K562 (cell line): ENCODE measurements at regions not wholly inside any gene's neighbourhood (a gene's known extent, or its start where the extent isn't known, plus 50 kb on each side); places are given as distances from the start of the nearest gene placed in this dataset.

Source experiments
- ATAC-seq: fragments of 200-7000 bp; cut with Tn5 transposase; 3 replicates; pipeline ENCODE4 v1.9.1; 2020; ENCODE audit warnings: moderate library complexity
- BruUV-seq: library from RNA; stranded (reverse); fragments of 400-500 nt; replicated peaks from 2 replicates; lab custom pipeline; 2021; lab: Mats Ljungman, UMichigan
- CTCF ChIA-PET: fragments of 300-600 bp; formaldehyde crosslinking; extraction: SDS; loops from one replicate; lab custom pipeline; 2021; ENCODE audit warnings: low intra/inter-chr PET ratio; lab: Yijun Ruan, JAX
- POLR2A ChIA-PET: fragments of 300-600, 350-650 bp; sonication (Branson Sonifier 250); formaldehyde crosslinking; extraction: SDS; loops from one replicate; lab custom pipeline; 2021; ENCODE audit warnings: antibody characterized with exemption, inconsistent platforms; lab: Yijun Ruan, JAX
- DNase-seq, 4 experiments: peaks; one replicate each; pipeline versions ENCODE4 v3.0.0 to v3.0.0-alpha.2; 2011 to 2018; ENCODE audit warnings: low spot score in 3 of 4, mixed read lengths in 3 of 4; ENCODE audit errors: extremely low read depth in 1 of 4
- FAIRE-seq: peaks from 2 replicates; lab custom pipeline; 2011; peaks lifted over from hg19 to GRCh38; lab: Jason Lieb, UNC
- H2AFZ ChIP-seq: 2 replicates; pipeline ENCODE4 v1.6.0; 2011; ENCODE audit warnings: low read depth, low read length, control low read depth, inconsistent platforms
- H3K27ac ChIP-seq: fragments of 200-600 bp; 3 replicates; pipeline ENCODE4 v1.8.0; 2011; ENCODE audit warnings: low read depth, mild to moderate bottlenecking, control low read depth, inconsistent platforms, low read length, moderate library complexity, mixed read lengths; ENCODE audit errors: extremely low read depth
- H3K27me3 ChIP-seq, 2 experiments: fragments of 300-600 bp in 1 of 2; 2 replicates in 1 of 2; 3 replicates in 1 of 2; pipeline versions ENCODE4 v1.6.0 to v1.8.0; 2011; ENCODE audit warnings: inconsistent platforms in 2 of 2, low read length in 2 of 2, mild to moderate bottlenecking in 1 of 2, mixed read lengths in 1 of 2, moderate library complexity in 1 of 2; ENCODE audit not compliant: control insufficient read depth in 2 of 2, insufficient read depth in 2 of 2
- H3K36me3 ChIP-seq: fragments of 300-600 bp; 3 replicates; pipeline ENCODE4 v1.8.0; 2011; ENCODE audit warnings: mild to moderate bottlenecking, low read length, inconsistent platforms; ENCODE audit not compliant: control insufficient read depth, insufficient read depth
- H3K4me1 ChIP-seq, 2 experiments: fragments of 200-600 bp in 1 of 2; replicated peaks in 1 of 2; 2 replicates in 1 of 2; 3 replicates in 1 of 2; pipeline versions ENCODE4 v1.5.1 to v1.8.0; 2011; ENCODE audit warnings: inconsistent platforms in 2 of 2, low read length in 2 of 2, mild to moderate bottlenecking in 1 of 2, mixed read lengths in 1 of 2, moderate library complexity in 1 of 2; ENCODE audit not compliant: control insufficient read depth in 2 of 2, insufficient read depth in 2 of 2
- H3K4me2 ChIP-seq: 2 replicates; pipeline ENCODE4 v1.6.1; 2011; ENCODE audit warnings: low read length, control low read depth, inconsistent platforms, mixed read lengths; ENCODE audit not compliant: insufficient read depth
- H3K4me3 ChIP-seq: fragments of 200-600 bp; sonication (generic), shearing (Covaris generic); 2 replicates; pipeline ENCODE4 v1.5.1; 2016; ENCODE audit warnings: control low read depth, inconsistent platforms
- H3K79me2 ChIP-seq: fragments of 200-600 bp; 3 replicates; pipeline ENCODE4 v1.8.0; 2011; ENCODE audit warnings: low read length, inconsistent platforms; ENCODE audit not compliant: control insufficient read depth, insufficient read depth
- H3K9ac ChIP-seq, 2 experiments: 2 replicates each; pipeline versions ENCODE4 v1.6.0 to v1.6.1; 2011; ENCODE audit warnings: low read depth in 2 of 2, low read length in 2 of 2, control low read depth in 1 of 2, inconsistent platforms in 1 of 2, mild to moderate bottlenecking in 1 of 2, mixed read lengths in 1 of 2; ENCODE audit not compliant: insufficient read depth in 1 of 2
- H3K9me1 ChIP-seq: one replicate; pipeline ENCODE4 v1.6.0; 2011; ENCODE audit warnings: inconsistent platforms, mild to moderate bottlenecking, low read length, moderate library complexity; ENCODE audit not compliant: control insufficient read depth, insufficient read depth
- H3K9me3 ChIP-seq: replicated peaks from 2 replicates; pipeline ENCODE4 v1.5.1; 2011; ENCODE audit warnings: low read depth, low read length, inconsistent platforms; ENCODE audit not compliant: control insufficient read depth, insufficient read depth
- H4K20me1 ChIP-seq: replicated peaks from 2 replicates; pipeline ENCODE4 v1.6.1; 2011; ENCODE audit warnings: low read length, inconsistent platforms, mixed read lengths; ENCODE audit not compliant: control insufficient read depth, insufficient read depth
- HDAC8 ChIP-seq: fragments of 450-650 bp; IDR thresholded peaks from 2 replicates; pipeline ENCODE4 v1.6.1; 2016; ENCODE audit warnings: mild to moderate bottlenecking, missing genetic modification characterization, moderate library complexity, missing compliant biosample characterization
- KDM2B ChIP-seq: fragments of 250-450 bp; sonication (Bioruptor Pico); IDR thresholded peaks from 2 replicates; pipeline ENCODE4 v1.8.0; 2021; ENCODE audit warnings: mild to moderate bottlenecking, moderate library complexity
- PHF8 ChIP-seq: fragments of 200-600 bp; sonication (generic); IDR thresholded peaks from 2 replicates; pipeline ENCODE4 v1.6.1; 2012; ENCODE audit warnings: mixed run types, mild to moderate bottlenecking, inconsistent platforms, low read length, moderate library complexity, borderline replicate concordance
- ZBTB7A ChIP-seq: IDR thresholded peaks from 2 replicates; pipeline ENCODE4 v1.6.1; 2011; ENCODE audit warnings: low read depth, mild to moderate bottlenecking, low read length, moderate library complexity, borderline replicate concordance; ENCODE audit not compliant: control insufficient read depth
- ZNF133 ChIP-seq: fragments of 250-450 bp; sonication (Bioruptor Pico); IDR thresholded peaks from 2 replicates; pipeline ENCODE4 v1.4.0; 2020; ENCODE audit warnings: mild to moderate bottlenecking
- WGBS: fragments of 100-300 bp; shearing (Covaris generic); methylation state at CpG from one replicate; pipeline ENCODE4 v1.1.6; 2016; ENCODE audit warnings: low coverage, mixed read lengths; ENCODE audit not compliant: insufficient coverage; ENCODE audit errors: missing lambda C conversion rate; 5-methylcytosine and 5-hydroxymethylcytosine counted together
- in situ Hi-C: fragments of 300-500 bp; cut with MboI; formaldehyde crosslinking; loops from 4 replicates; pipeline ENCODE4 v1.15.0; 2018; ENCODE audit warnings: inconsistent platforms, mixed read lengths
- intact Hi-C: fragments of 100-400 bp; cut with micrococcal nuclease; formaldehyde crosslinking; loops from 2 replicates; pipeline ENCODE4 v1.14.2; 2022
- TF ChIP-seq, protein P1 (sequence below): fragments of 250-450 bp; sonication (Bioruptor Pico); IDR thresholded peaks from 2 replicates; pipeline ENCODE4 v1.5.0; 2021
- TF ChIP-seq, protein P2 (sequence below): sonication (generic); formaldehyde crosslinking; IDR thresholded peaks from 2 replicates; pipeline ENCODE4 v1.8.0; 2022; ENCODE audit warnings: missing genetic modification reagents, mild to moderate bottlenecking, borderline replicate concordance
- TF ChIP-seq, protein P3 (sequence below): sonication (generic); IDR thresholded peaks from 2 replicates; pipeline ENCODE4 v1.6.1; 2016

DNA sequence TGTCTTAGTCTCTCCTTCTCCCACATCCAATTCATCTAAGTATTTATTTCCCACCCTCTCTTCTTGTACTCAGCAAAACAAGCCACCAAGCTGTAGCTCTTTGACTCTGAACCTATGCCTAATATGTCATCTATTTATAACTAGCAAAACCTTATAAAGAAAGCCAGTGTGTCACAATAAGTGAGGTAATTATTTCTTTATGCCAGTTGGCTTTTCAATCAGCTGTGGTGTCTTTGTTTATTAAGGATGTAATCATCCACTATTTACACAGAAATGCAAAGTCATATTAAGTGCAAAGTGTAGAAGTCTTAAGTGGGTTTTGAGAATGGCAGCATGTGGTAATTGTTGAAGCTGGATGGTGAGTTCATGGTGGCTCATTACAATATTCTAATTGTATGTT is 215.2 kb upstream of the HTR1E start:
- H3K9me1 ChIP-seq: no peaks in the 10 kb centered on the region
- BruUV-seq: no TSS peak
- DNase-seq: no peak
- no peaks in the 10 kb centered on the region for H3K4me1 ChIP-seq
- TF ChIP-seq KDM2B (CRISPR knock-in tag) (no peak), PHF8 (no peak), HDAC8 (no peak)
- TF ChIP-seq, protein P1, sequence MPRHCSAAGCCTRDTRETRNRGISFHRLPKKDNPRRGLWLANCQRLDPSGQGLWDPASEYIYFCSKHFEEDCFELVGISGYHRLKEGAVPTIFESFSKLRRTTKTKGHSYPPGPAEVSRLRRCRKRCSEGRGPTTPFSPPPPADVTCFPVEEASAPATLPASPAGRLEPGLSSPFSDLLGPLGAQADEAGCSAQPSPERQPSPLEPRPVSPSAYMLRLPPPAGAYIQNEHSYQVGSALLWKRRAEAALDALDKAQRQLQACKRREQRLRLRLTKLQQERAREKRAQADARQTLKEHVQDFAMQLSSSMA (CRISPR knock-in tag): no peak
- TF ChIP-seq, all 486 proteins: peak for 0
- intact Hi-C loops: no loop called here
- ChIA-PET CTCF (no interaction called here), POLR2A (no interaction called here)
- no peaks in the 10 kb centered on the region for H3K79me2 ChIP-seq
- H3K4me2 ChIP-seq: no peak overlapping the region
- no peak overlapping the region for H3K4me3 ChIP-seq
- no peaks in the 10 kb centered on the region for H3K9me3 ChIP-seq
- H4K20me1 ChIP-seq: no peaks in the 10 kb centered on the region
- H3K27me3 ChIP-seq: no peaks in the 10 kb centered on the region; a peak in 1 of 5 replicates
- FAIRE-seq: no peak
- H3K9ac ChIP-seq: no peak overlapping the region
- H3K36me3 ChIP-seq: no peaks in the 10 kb centered on the region
- ATAC-seq: no peak
- H3K27ac ChIP-seq: no peak overlapping the region
- H2AFZ ChIP-seq: no peak overlapping the region
- in situ Hi-C loops: no loop called here

DNA sequence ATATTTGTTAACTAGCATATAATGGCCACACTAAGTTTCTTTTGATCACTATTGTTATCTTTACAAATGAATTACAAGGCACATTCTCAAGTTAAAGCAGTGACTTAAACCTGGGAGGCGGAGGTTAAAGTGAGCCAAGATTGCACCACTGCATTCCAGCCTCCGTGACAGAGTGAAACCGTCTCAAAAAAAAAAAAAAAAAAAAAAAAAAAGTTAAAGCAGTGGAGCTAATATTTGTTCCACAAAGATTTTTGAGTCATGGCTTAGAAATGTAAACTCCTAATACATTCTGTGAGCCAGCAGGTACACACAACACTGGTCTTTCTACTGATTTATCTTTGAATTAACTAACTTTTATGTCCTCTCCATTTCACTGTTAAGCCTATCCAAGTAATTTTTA is 221.7 kb upstream of the HTR1E start:
- WGBS: 29% methylated on average over 2 of the region's 3 CpGs
- Histone ChIP-seq H3K79me2 (no peaks in the 10 kb centered on the region), H3K9ac (no peak overlapping the region), H3K4me2 (no peak overlapping the region), H3K9me3 (no peaks in the 10 kb centered on the region), H4K20me1 (no peaks in the 10 kb centered on the region), H3K4me1 (no peaks in the 10 kb centered on the region), H3K36me3 (no peaks in the 10 kb centered on the region), H3K27me3 (no peaks in the 10 kb centered on the region), H2AFZ (no peak overlapping the region), H3K9me1 (no peaks in the 10 kb centered on the region), H3K4me3 (no peak overlapping the region), H3K27ac (no peak overlapping the region)
- POLR2A ChIA-PET: no interaction called here
- ATAC-seq (no peak), DNase-seq (no peak), FAIRE-seq (no peak)
- TF ChIP-seq ZNF133 (CRISPR knock-in tag) (no peak), ZBTB7A (no peak)
- TF ChIP-seq, protein P2, sequence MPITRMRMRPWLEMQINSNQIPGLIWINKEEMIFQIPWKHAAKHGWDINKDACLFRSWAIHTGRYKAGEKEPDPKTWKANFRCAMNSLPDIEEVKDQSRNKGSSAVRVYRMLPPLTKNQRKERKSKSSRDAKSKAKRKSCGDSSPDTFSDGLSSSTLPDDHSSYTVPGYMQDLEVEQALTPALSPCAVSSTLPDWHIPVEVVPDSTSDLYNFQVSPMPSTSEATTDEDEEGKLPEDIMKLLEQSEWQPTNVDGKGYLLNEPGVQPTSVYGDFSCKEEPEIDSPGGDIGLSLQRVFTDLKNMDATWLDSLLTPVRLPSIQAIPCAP (CRISPR knock-in tag): no peak
- TF ChIP-seq, protein P3, sequence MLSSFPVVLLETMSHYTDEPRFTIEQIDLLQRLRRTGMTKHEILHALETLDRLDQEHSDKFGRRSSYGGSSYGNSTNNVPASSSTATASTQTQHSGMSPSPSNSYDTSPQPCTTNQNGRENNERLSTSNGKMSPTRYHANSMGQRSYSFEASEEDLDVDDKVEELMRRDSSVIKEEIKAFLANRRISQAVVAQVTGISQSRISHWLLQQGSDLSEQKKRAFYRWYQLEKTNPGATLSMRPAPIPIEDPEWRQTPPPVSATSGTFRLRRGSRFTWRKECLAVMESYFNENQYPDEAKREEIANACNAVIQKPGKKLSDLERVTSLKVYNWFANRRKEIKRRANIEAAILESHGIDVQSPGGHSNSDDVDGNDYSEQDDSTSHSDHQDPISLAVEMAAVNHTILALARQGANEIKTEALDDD: peak; percentile 34; the same call in 1 of the 2 replicates
- no TSS peak for BruUV-seq
- in situ Hi-C loops (no loop called here), intact Hi-C loops (no loop called here)
- CTCF ChIA-PET: no interaction called here
